Peyer's patch (tissue), 4 donors: ENCODE measurements at regions not wholly inside any gene's neighbourhood (a gene's known extent, or its start where the extent isn't known, plus 50 kb on each side); places are given as distances from the start of the nearest gene placed in this dataset.
A peak's percentile ranks its signal among the peaks of the same experiment; 100 is the strongest.

Source experiments
- DNase-seq, 3 donors: peaks; one replicate each; pipeline ENCODE4 v3.0.0-alpha.2; 2017 to 2019
- H3K27ac ChIP-seq, 4 donors: fragments of 200-600 bp; sonication (generic); one replicate each; pipeline ENCODE4 v1.5.1; 2016 to 2019
- H3K27me3 ChIP-seq, 2 donors: fragments of 200-600 bp; sonication (generic); one replicate each; pipeline ENCODE4 v1.5.1; 2019
- H3K36me3 ChIP-seq, 3 donors: fragments of 200-600 bp; sonication (generic); one replicate each; pipeline ENCODE4 v1.5.1; 2016 to 2019
- H3K4me1 ChIP-seq, 4 donors: fragments of 200-600 bp; sonication (generic); one replicate each; pipeline ENCODE4 v1.5.1; 2016 to 2019
- H3K4me3 ChIP-seq, 4 donors: fragments of 200-600 bp; sonication (generic); 1 replicate in 3 of 4; 2 replicates in 1 of 4; pipeline ENCODE4 v1.5.1; 2016 to 2019; ENCODE audit warnings: mild to moderate bottlenecking in 1 of 4
- H3K9me3 ChIP-seq, 4 donors: fragments of 200-600 bp; sonication (generic); one replicate each; pipeline ENCODE4 v1.5.1; 2016 to 2019; ENCODE audit warnings: mild to moderate bottlenecking in 1 of 4
- POLR2A ChIP-seq, 2 donors: fragments of 450-650 bp; IDR thresholded peaks; one replicate each; pipeline ENCODE4 v1.5.1; 2017; ENCODE audit warnings: antibody characterized with exemption in 2 of 2, mild to moderate bottlenecking in 2 of 2, moderate library complexity in 2 of 2
- TF ChIP-seq, protein P1 (sequence below), 6 experiments: fragments of 450-650 bp in 4 of 6; fragments of 200-600 bp in 2 of 6; sonication (generic) in 1 of 6; IDR thresholded peaks; one replicate each; pipeline ENCODE4 v1.5.1; 2017 to 2019; ENCODE audit warnings: antibody characterized with exemption in 6 of 6, mild to moderate bottlenecking in 3 of 6, moderate library complexity in 1 of 6

DNA sequence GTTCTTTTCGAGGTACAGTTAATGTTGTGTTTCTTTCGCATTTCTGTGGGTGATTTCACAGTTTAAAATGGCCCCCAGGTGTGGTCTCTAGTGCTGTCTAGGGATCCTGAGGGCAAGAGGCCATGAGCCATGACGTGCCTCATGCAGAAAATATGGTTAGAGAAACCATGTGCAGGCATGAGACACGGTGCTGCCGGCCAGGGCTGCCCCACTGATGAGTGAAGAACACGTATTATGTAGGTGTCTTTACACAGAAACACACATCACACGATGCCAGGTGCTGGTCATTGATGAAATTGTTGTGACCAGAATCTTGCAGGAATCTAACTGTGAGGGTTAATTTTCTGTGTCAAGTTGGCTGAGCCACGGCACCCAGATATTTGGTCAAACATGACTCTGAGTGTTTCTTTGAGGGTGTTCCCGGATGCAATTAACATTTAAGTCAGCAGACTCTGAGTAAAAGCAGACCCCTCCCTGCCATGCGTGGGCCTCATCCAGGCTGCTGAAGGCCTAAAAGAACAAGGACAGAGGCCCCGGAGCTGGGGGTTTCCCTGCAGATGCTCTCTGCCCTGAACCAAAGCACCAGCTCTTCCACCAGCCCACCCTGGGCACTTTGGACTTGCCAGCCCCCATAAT is 463.0 kb upstream of the MYT1L start:
- Histone ChIP-seq H3K27ac (no peak overlapping the region), H3K27me3 (no peaks in the 10 kb centered on the region), H3K4me1 (no peaks in the 10 kb centered on the region), H3K4me3 (no peak overlapping the region), H3K36me3 (no peaks in the 10 kb centered on the region), H3K9me3 (no peaks in the 10 kb centered on the region)
- TF ChIP-seq, protein P1, sequence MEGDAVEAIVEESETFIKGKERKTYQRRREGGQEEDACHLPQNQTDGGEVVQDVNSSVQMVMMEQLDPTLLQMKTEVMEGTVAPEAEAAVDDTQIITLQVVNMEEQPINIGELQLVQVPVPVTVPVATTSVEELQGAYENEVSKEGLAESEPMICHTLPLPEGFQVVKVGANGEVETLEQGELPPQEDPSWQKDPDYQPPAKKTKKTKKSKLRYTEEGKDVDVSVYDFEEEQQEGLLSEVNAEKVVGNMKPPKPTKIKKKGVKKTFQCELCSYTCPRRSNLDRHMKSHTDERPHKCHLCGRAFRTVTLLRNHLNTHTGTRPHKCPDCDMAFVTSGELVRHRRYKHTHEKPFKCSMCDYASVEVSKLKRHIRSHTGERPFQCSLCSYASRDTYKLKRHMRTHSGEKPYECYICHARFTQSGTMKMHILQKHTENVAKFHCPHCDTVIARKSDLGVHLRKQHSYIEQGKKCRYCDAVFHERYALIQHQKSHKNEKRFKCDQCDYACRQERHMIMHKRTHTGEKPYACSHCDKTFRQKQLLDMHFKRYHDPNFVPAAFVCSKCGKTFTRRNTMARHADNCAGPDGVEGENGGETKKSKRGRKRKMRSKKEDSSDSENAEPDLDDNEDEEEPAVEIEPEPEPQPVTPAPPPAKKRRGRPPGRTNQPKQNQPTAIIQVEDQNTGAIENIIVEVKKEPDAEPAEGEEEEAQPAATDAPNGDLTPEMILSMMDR (IDR thresholded peaks at IDR 0.05) = no peak
- no peak for TF ChIP-seq POLR2A (IDR thresholded peaks at IDR 0.05)
- no peak for DNase-seq

DNA sequence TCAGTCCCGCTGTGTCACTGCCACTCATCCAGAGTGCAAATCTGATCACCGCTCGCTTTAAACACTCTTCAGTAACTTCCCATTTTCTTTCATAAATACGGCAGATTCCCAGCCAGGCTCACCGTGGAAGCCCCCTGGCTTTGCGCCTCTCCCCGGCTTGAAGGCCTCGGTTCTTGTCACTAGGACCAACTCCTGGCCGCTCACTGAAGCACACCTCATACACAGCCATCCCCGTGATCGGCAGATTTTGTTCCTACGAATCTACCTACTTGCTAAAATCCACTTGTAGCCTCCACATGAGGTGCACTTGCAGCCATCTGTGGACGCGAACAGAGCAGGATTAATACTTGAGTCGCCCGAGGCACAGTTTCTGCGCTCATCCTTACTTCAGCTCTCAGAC is 462.4 kb upstream of the MYT1L start:
- no peak for TF ChIP-seq POLR2A (IDR thresholded peaks at IDR 0.05)
- TF ChIP-seq, protein P1 (IDR thresholded peaks at IDR 0.05) = no peak
- H3K9me3 ChIP-seq = no peaks in the 10 kb centered on the region
- H3K27me3 ChIP-seq = no peaks in the 10 kb centered on the region
- no peak overlapping the region for H3K4me3 ChIP-seq
- no peak for DNase-seq
- H3K27ac ChIP-seq = no peak overlapping the region
- no peaks in the 10 kb centered on the region for H3K4me1 ChIP-seq
- H3K36me3 ChIP-seq = no peaks in the 10 kb centered on the region

DNA sequence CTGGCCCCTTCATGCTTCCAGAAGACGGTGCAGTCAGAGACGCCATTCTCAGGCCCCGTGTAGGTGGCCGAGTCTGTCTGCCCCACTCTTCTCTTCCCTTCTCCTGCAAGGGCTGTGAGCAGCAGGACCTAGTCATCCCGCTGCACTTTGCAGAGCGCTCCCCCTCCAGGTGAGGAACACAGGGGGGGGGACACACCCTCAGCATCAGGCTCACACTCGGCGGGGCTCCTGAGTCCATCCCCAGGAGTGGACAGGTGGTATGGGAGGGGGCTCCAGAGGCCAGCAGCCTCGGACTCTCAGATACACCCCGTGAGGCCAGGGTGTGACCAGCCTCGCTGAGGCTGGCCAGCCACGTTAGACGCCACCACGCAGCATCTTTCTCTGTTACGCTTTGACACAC is 460.5 kb upstream of the MYT1L start:
- Histone ChIP-seq H3K4me1 (no peaks in the 10 kb centered on the region), H3K27ac (no peak overlapping the region), H3K9me3 (no peaks in the 10 kb centered on the region), H3K4me3 (no peak overlapping the region), H3K27me3 (no peaks in the 10 kb centered on the region), H3K36me3 (no peaks in the 10 kb centered on the region)
- TF ChIP-seq POLR2A (IDR thresholded peaks at IDR 0.05) = no peak
- TF ChIP-seq, protein P1 (IDR thresholded peaks at IDR 0.05) = no peak
- DNase-seq = no peak

DNA sequence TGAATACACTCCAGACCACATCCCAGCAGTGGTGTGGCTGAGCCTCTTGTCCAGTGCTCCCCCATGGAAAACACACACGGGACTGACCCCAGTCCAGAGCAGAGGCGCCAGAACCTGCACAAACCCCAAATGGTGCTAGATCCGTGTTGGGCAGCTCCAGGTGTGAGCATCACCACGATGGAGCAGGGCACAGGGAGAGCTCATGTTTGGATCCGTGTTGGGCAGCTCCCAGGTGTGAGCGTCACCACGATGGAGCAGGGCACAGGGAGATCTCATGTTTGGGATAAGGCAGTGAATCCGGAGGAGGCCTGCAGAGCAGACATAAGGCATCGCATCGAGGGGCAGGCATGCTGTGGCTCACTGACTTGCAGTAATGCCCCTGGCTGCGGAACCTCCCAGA is 460.0 kb upstream of the MYT1L start:
- TF ChIP-seq, protein P1 (IDR thresholded peaks at IDR 0.05) = no peak
- no peak for TF ChIP-seq POLR2A (IDR thresholded peaks at IDR 0.05)
- Histone ChIP-seq H3K27ac (no peak overlapping the region), H3K9me3 (no peaks in the 10 kb centered on the region), H3K27me3 (no peaks in the 10 kb centered on the region), H3K4me1 (no peaks in the 10 kb centered on the region), H3K4me3 (no peak overlapping the region), H3K36me3 (no peaks in the 10 kb centered on the region)
- no peak for DNase-seq

DNA sequence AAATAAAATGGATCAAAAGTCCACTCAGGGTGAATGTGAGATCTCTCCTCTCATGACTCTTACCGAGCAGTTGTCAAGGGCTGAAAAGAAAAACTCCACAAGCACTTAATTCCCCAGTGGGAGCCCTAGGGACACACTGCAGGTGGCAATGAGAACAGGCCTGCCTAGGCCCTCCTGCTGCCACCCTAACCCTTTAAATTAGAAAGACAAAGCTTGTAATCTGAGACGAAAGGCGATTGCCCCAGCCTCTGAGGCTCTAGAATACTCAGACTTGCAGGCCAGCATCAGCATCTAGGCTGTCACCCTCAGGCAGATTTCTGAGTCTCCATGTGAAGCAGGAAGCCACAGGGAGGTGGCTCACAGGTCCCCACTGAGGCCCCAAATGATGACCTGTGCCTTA is 457.0 kb upstream of the MYT1L start:
- TF ChIP-seq POLR2A (IDR thresholded peaks at IDR 0.05) = no peak
- TF ChIP-seq, protein P1 (IDR thresholded peaks at IDR 0.05) = no peak
- no peak overlapping the region for H3K27ac ChIP-seq
- H3K4me1 ChIP-seq = no peaks in the 10 kb centered on the region
- no peaks in the 10 kb centered on the region for H3K9me3 ChIP-seq
- peak in 1 of 3 donors; percentile 15 for DNase-seq
- H3K27me3 ChIP-seq = no peaks in the 10 kb centered on the region
- H3K36me3 ChIP-seq = no peaks in the 10 kb centered on the region
- H3K4me3 ChIP-seq = no peak overlapping the region
